GM12874 (cell line): ENCODE measurements at regions not wholly inside any gene's neighbourhood (a gene's known extent, or its start where the extent isn't known, plus 50 kb on each side); places are given as distances from the start of the nearest gene placed in this dataset.

ENCODE experiments used
- TF ChIP-seq, protein P1 (sequence below): IDR thresholded peaks from 2 replicates; pipeline ENCODE4 v1.5.1; 2011; ENCODE audit warnings: low read depth, mild to moderate bottlenecking, control low read depth, low read length, moderate library complexity; ENCODE audit not compliant: insufficient read depth

DNA sequence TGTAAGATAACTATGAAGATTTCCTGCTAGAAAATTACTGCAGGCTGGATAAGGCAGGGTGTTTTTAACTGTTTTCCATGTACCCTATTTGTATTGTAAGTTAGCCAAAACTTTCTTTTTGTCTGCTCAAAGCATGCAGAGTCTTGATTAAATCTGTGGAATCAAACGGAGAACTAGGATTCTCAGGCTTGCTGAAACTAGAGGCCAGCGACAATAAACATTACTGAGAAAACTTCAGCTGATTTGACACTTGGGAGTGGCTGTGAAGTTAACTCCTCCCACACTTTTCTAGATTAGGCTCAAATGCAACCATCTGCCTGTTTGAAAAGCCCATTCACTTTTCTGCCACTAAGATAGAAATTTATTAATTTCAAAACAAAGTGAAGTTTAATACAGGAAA is 153.2 kb upstream of the FRMD4B start:
- TF ChIP-seq, protein P1, sequence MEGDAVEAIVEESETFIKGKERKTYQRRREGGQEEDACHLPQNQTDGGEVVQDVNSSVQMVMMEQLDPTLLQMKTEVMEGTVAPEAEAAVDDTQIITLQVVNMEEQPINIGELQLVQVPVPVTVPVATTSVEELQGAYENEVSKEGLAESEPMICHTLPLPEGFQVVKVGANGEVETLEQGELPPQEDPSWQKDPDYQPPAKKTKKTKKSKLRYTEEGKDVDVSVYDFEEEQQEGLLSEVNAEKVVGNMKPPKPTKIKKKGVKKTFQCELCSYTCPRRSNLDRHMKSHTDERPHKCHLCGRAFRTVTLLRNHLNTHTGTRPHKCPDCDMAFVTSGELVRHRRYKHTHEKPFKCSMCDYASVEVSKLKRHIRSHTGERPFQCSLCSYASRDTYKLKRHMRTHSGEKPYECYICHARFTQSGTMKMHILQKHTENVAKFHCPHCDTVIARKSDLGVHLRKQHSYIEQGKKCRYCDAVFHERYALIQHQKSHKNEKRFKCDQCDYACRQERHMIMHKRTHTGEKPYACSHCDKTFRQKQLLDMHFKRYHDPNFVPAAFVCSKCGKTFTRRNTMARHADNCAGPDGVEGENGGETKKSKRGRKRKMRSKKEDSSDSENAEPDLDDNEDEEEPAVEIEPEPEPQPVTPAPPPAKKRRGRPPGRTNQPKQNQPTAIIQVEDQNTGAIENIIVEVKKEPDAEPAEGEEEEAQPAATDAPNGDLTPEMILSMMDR, result no peak

GRCh38 chr3:69538281-69538680 is 152.4 kb upstream of the FRMD4B start:
- TF ChIP-seq, protein P1, result no peak

DNA sequence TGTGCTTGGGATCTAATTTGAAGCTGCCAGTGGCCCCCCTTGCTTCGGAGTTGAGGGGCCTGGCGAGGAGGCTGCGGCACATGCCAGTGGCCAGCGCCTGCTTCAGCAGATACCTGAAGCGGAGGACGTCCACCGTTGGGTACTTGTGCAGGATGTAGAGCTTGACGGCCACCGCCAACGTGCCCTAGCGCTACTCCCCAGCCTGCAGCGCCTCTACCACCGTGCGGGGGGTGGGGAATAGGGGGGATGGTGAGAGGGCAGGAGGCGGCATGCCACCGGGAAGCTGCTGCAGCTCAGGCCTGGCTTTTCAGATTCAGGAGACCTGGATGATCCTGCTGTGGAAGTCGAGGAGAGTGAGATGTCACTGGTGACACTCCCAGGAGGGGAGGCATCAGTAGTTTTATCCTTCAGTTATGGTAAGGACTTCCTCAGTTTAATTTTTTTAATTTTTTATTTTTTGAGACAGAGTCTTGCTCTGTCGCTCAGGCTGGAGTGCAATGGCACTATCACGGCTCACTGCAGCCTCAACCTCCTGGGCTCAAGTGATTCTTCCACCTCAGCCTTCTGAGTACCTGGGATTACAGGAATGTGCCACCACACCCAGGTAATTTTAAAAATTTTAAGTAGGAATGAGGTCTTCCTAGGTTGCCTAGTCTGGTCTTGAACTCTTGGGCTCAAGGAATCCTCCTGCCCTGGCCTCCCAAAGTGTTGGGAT is 150.6 kb upstream of the FRMD4B start:
- TF ChIP-seq, protein P1, result no peak

DNA sequence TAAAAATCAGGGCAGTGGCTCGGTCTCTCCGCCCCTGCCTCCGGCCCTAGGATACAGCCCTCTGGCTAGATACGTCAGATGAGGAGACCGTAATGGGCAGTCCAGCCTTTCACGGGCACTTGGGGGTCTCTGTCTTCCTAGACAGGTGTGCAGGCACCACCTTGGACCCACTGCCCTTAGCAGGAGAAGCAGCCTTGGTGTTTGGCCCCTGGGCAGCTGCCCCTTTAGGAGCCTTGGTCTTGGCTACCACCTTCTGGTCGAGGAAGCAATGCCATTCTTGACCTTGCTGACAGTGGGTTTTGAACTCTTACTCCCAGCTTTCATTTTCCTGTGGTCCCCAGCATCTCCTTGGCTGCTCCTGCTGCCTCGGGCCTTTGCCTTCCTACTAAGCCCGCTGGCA is 149.7 kb upstream of the FRMD4B start:
- TF ChIP-seq, protein P1, result 0 out of 2 replicates have a peak, but pooled peaks have one; percentile 2

GRCh38 chr3:69532547-69533224 is 146.8 kb upstream of the FRMD4B start:
- TF ChIP-seq, protein P1, result no peak

GRCh38 chr3:69531576-69532546 is 146.0 kb upstream of the FRMD4B start:
- TF ChIP-seq, protein P1, result no peak

DNA sequence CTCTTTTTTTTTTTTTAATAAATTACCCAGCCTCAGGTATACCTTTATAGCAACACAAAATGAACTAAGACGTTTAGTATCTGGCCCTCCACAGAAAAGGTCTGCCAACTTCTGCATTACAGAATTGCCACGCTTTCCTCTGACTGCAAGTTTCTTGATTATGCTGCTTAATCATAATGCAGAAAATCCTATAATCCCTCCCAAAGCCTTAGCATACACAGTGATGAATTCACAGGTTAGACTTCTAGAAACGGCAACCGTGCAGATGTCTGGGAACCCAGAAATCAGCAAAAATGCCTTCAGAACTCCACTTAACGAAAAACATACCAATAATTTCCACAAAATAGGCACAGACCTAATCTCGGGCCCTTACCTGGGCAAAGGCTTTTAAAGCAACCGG is 144.7 kb upstream of the FRMD4B start:
- TF ChIP-seq, protein P1, result no peak
